ENCODE measurements at regions not wholly inside any gene's neighbourhood (a gene's known extent, or its start where the extent isn't known, plus 50 kb on each side); places are given as distances from the start of the nearest gene placed in this dataset.

DNA sequence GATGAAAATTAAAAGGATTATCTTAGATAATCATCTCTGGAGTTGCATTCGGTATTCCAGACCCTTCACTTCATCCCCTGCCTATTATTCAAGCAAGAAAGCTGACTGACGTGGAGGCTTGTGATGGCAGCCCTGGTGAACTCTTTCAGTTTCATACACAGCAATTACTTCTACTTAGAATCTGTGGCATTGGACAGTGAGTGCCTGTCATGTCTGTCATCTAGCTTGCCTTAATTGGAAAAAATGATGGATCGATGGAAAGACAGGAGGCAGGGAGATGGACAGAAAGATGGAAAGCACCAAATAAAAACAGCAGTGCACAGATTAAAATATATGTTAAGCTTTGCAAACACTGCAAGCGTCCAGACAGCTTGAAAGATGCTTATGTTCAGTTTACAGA, 1371.0 kb upstream of the CDH6 start:
- TF ChIP-seq EZH2 (IDR thresholded peaks at IDR 0.05; ENCODE audit: low read depth, low read length, severe bottlenecking) (no peak), KDM1A (IDR thresholded peaks at IDR 0.05; ENCODE audit: borderline replicate concordance, low read length) (no peak), RAD21 (IDR thresholded peaks at IDR 0.05 in 1 of 2, conservative IDR thresholded peaks at IDR 0.05 in 1 of 2; ENCODE audit: low read depth in 2 of 2, low read length in 2 of 2) (no peak)

Measured in H1 (cell line).